Heart left ventricle (tissue), 16 donors: ENCODE measurements at regions not wholly inside any gene's neighbourhood (a gene's known extent, or its start where the extent isn't known, plus 50 kb on each side); places are given as distances from the start of the nearest gene placed in this dataset.

Experiments
- ATAC-seq, 4 donors: fragments of 200-7000 bp; cut with Tn5 transposase; one replicate each; pipeline ENCODE4 v1.9.1; 2020 to 2022; ENCODE audit warnings: moderate library complexity in 4 of 4, mild to moderate bottlenecking in 3 of 4, moderate number of reproducible peaks in 1 of 4
- DNase-seq, 5 donors: peaks; one replicate each; pipeline ENCODE4 v3.0.0-alpha.2; 2020
- H3K27ac ChIP-seq, 12 donors: fragments of 200-600 bp; sonication (generic) in 4 of 12; one replicate each; pipeline versions ENCODE4 v1.5.0 to v1.8.0; 2016 to 2022; ENCODE audit warnings: mild to moderate bottlenecking in 2 of 12
- H3K27me3 ChIP-seq, 9 donors: fragments of 200-600 bp; sonication (generic) in 2 of 9; one replicate each; pipeline versions ENCODE4 v1.5.1 to v1.8.0; 2016 to 2022; ENCODE audit warnings: mild to moderate bottlenecking in 3 of 9
- H3K36me3 ChIP-seq, 9 donors: fragments of 200-600 bp; sonication (generic) in 2 of 9; one replicate each; pipeline versions ENCODE4 v1.5.0 to v1.8.0; 2018 to 2022; ENCODE audit warnings: mild to moderate bottlenecking in 2 of 9
- H3K4me1 ChIP-seq, 12 donors: fragments of 200-600 bp; sonication (generic) in 4 of 12; one replicate each; pipeline versions ENCODE4 v1.5.0 to v1.8.0; 2016 to 2022; ENCODE audit warnings: mild to moderate bottlenecking in 3 of 12
- H3K4me3 ChIP-seq, 12 donors: fragments of 200-600 bp; sonication (generic) in 4 of 12; one replicate each; pipeline versions ENCODE4 v1.5.0 to v1.8.0; 2017 to 2022; ENCODE audit warnings: mild to moderate bottlenecking in 9 of 12, moderate library complexity in 4 of 12
- H3K9me3 ChIP-seq, 12 donors: fragments of 200-600 bp; sonication (generic) in 4 of 12; one replicate each; pipeline versions ENCODE4 v1.5.0 to v1.8.0; 2016 to 2022; ENCODE audit warnings: mild to moderate bottlenecking in 1 of 12
- CTCF ChIP-seq, 12 donors: fragments of 200-600 bp; sonication (generic) in 4 of 12; IDR thresholded peaks; one replicate each; pipeline versions ENCODE4 v1.5.0 to v1.8.0; 2018 to 2022; ENCODE audit warnings: antibody characterized with exemption in 12 of 12, mild to moderate bottlenecking in 5 of 12
- POLR2A ChIP-seq, 2 donors: fragments of 450-650 bp; IDR thresholded peaks; one replicate each; pipeline ENCODE4 v1.6.1; 2017; ENCODE audit warnings: antibody characterized with exemption in 2 of 2, mild to moderate bottlenecking in 2 of 2, moderate library complexity in 2 of 2
- WGBS, 4 donors: extraction: QIAGEN DNeasy Blood & Tissue Kit in 2 of 4; methylation state at CpG; one replicate each; pipeline versions ENCODE4 v1.1.5 to v1.1.7; 2013 to 2018; 5-methylcytosine and 5-hydroxymethylcytosine counted together
- intact Hi-C, 10 donors: fragments of 100-400 bp; cut with DNase I; formaldehyde crosslinking; loops; one replicate each; pipeline versions ENCODE4 v1.11.1 to v1.14.2; 2022
- donor health status: ischemic (EF 13 %, LVEDD 7.1; RV severe dilation, severe dysfunction).
- donor health status: healthy with polysubstance abuse.
- donor health status: DM: no; HTN: yes; CAD: no.
- donor health status: DM: no; HTN: no; CAD: no.
- donor health status: ischemic (EF 25% LVEDD 6.9; RV normal size, moderate dysfunction).
- donor health status: ischemic (EF 25% LVEDD 5.7; RV mildly dilated, moderate dysfunction).
- donor health status: healthy.
- donor health status: DM: yes; HTN: yes; CAD: no.
- donor health status: ischemic (EF 35%, LVEDD 5.7; RV mildly dilated, moderate dysfunction).
- donor health status: nonischemic (EF 11% LVEDD 7.7; RV severe dilation, severe dysfunction).
- donor health status: DM: yes; HTN: yes; CAD: no.
- donor health status: PGD.
- donor health status: ischemic (EF 29% LVEDD 5.4; RV normal size, mild dysfunction).
- donor health status: nonischemic (EF 23%, LVEDD 6.1; RV moderate dilation, normal function).

DNA sequence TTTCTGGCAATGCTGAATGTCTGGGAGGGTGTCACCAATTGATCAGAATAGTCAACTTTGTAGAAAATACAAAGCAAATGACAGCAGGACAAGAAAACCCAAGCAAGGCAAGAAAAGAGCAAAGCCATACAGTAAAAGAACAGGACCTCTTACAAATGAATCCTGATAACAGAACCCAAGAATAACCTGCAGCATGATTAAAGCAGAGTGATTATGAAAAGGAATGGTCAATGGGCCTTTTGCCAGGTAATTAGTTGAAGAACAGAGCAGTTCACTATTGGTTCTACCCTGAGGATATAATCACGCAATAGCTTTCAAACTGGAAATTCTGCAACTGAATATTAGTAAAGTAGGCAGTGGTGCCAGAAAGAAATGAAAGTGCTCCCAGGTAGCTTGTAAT is 319.8 kb downstream of the FRK start:
- intact Hi-C loops = no loop called here
- peaks cover 0 to 8% (median 0%) of the 10 kb centered on the region in 12 donors for H3K9me3 ChIP-seq
- no peaks in the 10 kb centered on the region for H3K4me1 ChIP-seq
- no peaks in the 10 kb centered on the region for H3K36me3 ChIP-seq
- H3K4me3 ChIP-seq = no peak overlapping the region
- ATAC-seq = no peak
- no peaks in the 10 kb centered on the region for H3K27me3 ChIP-seq
- no peak for DNase-seq
- TF ChIP-seq POLR2A (IDR thresholded peaks at IDR 0.05) = no peak
- no peak for TF ChIP-seq CTCF (IDR thresholded peaks at IDR 0.05)
- WGBS, 4 donors = 46 to 69% (median 60%) methylated on average over 1 of the region's 1 CpG
- H3K27ac ChIP-seq = no peak overlapping the region

- no peak for DNase-seq
- Histone ChIP-seq H3K36me3 (no peaks in the 10 kb centered on the region), H3K9me3 (peaks cover 0 to 8% (median 0%) of the 10 kb centered on the region in 12 donors), H3K4me3 (no peak overlapping the region), H3K27me3 (no peaks in the 10 kb centered on the region), H3K27ac (no peak overlapping the region), H3K4me1 (no peaks in the 10 kb centered on the region)
- WGBS, 4 donors = 83 to 89% (median 86%) methylated on average over 5 of the region's 5 CpGs
- intact Hi-C loops = no loop called here
- no peak for ATAC-seq
- no peak for TF ChIP-seq CTCF (IDR thresholded peaks at IDR 0.05)
- TF ChIP-seq POLR2A (IDR thresholded peaks at IDR 0.05) = no peak
These were observed 325.1 kb downstream of the FRK start for GRCh38 chr6:115735610-115736009.

GRCh38 chr6:115733426-115733825 is 327.3 kb downstream of the FRK start:
- peaks cover 0 to 8% (median 0%) of the 10 kb centered on the region in 12 donors for H3K9me3 ChIP-seq
- TF ChIP-seq CTCF (IDR thresholded peaks at IDR 0.05) = no peak
- no peak for TF ChIP-seq POLR2A (IDR thresholded peaks at IDR 0.05)
- no peak for DNase-seq
- H3K27ac ChIP-seq = no peak overlapping the region
- no peaks in the 10 kb centered on the region for H3K27me3 ChIP-seq
- H3K4me1 ChIP-seq = no peaks in the 10 kb centered on the region
- no peak for ATAC-seq
- no peaks in the 10 kb centered on the region for H3K36me3 ChIP-seq
- no peak overlapping the region for H3K4me3 ChIP-seq
- intact Hi-C loops = no loop called here

DNA sequence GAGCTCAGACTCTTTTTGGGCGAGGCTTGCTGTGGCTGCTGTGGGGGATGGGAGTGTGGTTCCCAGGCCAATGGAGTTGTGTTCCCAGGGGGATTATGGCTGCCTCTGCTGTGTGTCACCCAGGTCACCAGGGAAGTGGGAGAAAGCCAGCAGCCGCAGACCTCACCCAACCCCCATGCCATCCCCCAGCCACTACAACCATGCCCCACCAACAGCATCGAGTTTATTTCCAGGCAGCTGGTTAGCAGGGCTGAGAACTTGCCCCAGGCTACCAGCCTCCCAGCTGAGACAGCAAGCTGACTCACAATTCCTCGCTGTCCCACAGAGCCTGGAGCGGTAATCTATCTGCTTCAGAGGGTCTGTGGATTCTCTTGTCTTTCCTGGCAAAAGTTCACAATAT is 331.7 kb downstream of the FRK start:
- no peak overlapping the region for H3K4me3 ChIP-seq
- no peak for ATAC-seq
- peaks cover 0 to 4% (median 0%) of the 10 kb centered on the region in 12 donors for H3K9me3 ChIP-seq
- no peaks in the 10 kb centered on the region for H3K36me3 ChIP-seq
- DNase-seq = no peak
- TF ChIP-seq POLR2A (IDR thresholded peaks at IDR 0.05) = no peak
- no peak for TF ChIP-seq CTCF (IDR thresholded peaks at IDR 0.05)
- H3K4me1 ChIP-seq = no peaks in the 10 kb centered on the region
- WGBS, 4 donors = 81 to 88% (median 84%) methylated on average over 5 of the region's 5 CpGs
- intact Hi-C loops = no loop called here
- no peaks in the 10 kb centered on the region for H3K27me3 ChIP-seq
- H3K27ac ChIP-seq = no peak overlapping the region
